ENCODE measurements at regions not wholly inside any gene's neighbourhood (a gene's known extent, or its start where the extent isn't known, plus 50 kb on each side); places are given as distances from the start of the nearest gene placed in this dataset.
A peak's percentile ranks its signal among the peaks of the same experiment; 100 is the strongest.

DNA sequence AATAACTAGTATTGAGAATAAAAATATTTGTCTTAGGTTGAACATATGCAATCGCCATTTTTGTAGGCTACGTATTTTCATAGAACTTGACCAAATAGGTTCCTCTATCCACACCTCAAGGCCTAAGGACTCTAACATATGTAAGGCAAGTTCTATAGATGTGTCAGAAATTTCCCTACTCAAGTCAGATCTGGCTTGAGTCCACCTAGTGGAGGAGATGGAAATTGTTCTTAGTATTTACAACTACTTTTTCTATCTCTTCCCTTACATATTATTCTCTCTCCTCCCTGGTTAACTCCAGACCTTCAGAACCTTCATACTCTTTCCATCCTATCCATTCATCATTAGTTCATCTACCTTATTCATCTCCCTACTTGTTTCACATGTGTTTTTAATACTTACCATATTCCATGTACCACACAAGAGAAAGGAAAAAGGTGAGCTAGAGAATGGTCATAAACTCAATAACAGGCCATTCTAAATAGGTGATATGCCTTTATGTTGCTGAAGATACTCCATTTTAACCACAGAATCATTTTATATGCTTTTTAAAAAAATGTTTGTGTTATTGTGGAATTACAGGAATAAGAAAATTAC lies 174.5 kb upstream of the HDAC9 start:
- DNase-seq = peak; percentile 2 to 39

GRCh38 chr7:18330548-18330947 lies 165.0 kb upstream of the HDAC9 start:
- DNase-seq = no peak

DNA sequence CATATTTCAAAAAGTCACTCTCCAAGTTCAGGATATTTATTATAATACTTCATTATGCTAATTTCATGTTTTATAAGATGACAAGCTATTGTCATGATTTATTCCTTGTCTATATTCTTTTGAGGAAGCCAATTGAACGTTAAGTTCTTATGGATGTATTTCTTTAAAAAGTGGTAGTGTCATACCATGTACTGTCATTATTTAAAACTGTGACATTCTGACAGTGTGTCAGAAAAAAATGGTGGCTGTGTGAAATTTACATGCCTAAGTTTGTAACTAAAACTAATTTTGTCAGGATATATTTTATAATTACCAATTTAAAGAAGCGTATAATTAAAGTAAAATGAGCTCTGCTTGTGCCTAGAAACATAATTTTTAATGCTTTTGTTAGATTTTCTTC lies 158.9 kb upstream of the HDAC9 start:
- DNase-seq = no peak

- DNase-seq = no peak
Measured at GRCh38 chr7:18337048-18337809, 158.3 kb upstream of the HDAC9 start.

- no peak for DNase-seq
Measured at GRCh38 chr7:18338910-18339523, 156.5 kb upstream of the HDAC9 start.

- no peak for DNase-seq
Measured at GRCh38 chr7:18341756-18342155, 153.8 kb upstream of the HDAC9 start.

DNA sequence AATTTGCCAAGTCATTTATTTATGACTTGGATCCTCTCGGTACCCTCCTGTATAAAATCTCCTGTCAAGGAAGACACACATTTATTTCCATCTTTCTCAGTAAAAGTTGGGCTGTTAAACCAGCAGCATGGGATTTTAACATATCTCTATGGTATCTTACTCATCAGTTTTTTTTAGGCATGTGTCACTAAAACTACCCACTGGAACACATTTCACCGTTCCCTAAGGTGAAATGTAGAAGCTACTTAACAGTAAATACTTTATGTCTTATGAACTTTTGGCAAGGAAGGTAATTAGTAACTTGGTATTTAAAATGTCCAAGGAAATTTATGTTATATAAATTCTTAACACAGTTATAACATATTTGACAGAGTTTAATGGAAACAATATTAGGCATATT lies 152.5 kb upstream of the HDAC9 start:
- DNase-seq = no peak

- DNase-seq = no peak
Measured at GRCh38 chr7:18344536-18344935, 151.0 kb upstream of the HDAC9 start.

- peak; percentile 35 to 45 for DNase-seq
Measured at GRCh38 chr7:18345641-18346234, 149.8 kb upstream of the HDAC9 start.

DNA sequence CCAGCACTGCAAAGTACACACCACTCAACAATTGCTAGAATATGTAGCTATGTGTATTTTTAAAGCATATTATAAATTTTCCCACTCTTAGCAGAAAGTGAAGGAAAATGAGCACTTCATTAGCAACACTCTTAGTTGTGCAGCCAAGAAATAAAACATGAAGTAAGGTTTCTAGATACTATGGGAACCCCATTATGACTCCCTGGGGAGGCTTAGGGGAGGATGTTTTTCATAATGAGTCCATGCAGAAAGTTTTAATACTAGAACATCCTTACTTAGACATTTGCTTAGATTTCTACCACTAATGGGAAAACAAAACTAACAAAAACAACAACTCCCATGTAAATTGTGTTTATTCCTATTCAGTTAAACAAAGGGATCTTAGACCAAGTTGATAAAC lies 148.4 kb upstream of the HDAC9 start:
- DNase-seq = no peak

DNA sequence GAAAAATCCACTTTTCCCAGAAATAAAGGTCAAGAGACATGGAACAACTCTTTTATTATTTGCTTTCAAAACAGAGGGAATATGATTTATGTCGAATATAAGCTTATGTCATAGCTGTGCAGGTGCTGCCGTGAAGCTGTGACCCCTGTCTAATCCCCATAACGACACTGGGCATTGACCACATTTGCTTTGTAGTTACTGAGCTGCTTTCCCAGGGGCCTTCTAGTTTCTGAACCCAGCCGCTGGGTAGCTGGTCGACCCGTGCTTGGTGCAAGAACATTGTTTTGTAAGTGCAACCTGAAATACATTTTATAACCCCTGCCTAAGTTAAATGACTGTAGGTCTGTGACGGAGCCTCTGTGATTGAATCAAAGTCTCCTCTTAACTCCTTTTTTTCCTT lies 144.9 kb upstream of the HDAC9 start:
- DNase-seq = no peak

DNA sequence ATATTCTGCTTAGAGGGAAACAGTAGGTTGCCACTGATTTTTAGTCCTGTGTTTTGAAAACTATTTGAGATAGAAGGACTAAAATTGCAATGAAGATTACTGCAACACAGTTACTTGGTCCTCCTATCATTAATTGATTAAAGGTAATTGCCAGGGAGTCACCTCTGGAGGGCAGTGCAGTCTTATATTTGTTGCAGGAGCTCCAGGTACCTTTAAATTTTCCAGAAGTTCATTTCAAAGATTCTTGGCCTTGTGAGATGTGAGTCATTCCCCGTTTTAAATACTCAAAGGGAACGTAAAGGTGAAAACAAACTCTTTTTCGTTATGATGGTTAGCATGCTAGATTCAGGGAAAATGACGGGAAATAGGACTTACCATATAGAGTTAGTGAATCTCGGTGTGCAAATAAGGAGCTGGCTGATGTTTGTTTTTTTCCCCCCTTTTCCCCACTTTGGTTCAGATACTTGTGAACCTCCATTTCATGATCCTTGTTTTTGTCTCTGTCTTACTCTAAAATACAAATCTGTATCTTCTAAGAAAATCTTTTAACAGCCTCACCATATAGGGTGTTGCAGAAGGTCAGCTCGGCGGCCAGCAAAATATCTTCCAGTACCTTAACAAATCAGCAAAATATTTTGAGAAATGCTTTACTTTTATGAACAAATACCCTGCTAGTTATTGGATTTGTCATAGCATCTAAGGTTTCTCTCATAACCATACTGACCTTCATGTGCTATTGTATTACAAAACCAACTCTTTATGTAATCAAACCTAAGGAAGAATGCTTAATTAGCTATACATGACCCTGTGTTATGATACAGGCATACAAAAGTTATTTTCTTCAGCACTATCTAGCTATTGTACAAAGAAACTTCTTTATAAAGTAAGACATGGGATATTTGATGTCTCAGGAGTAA lies 143.0 kb upstream of the HDAC9 start:
- peak; percentile 8 to 30 for DNase-seq

DNA sequence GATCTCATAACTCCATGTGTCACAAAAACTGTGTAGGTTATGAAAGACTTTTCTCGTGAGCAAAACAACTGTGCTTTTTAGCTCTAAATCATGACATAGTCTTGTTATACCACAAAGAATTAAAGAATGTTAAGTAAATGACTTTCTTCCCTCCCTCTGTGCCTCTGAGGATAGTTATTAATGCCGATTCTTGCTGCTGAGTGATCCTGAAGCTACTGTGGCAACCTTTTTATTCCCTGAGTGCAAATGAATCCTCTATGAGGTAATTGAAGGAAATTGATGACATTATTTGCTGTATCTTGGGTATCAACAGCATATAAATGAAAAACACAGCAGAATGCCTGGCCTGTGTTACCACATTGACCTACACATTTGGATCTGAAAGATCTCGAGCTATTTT lies 142.2 kb upstream of the HDAC9 start:
- no peak for DNase-seq

- DNase-seq = no peak
Measured at GRCh38 chr7:18354108-18355085, 141.2 kb upstream of the HDAC9 start.

GRCh38 chr7:18356191-18356645 lies 139.3 kb upstream of the HDAC9 start:
- DNase-seq = peak in 1 of 2 donors; percentile 34

DNA sequence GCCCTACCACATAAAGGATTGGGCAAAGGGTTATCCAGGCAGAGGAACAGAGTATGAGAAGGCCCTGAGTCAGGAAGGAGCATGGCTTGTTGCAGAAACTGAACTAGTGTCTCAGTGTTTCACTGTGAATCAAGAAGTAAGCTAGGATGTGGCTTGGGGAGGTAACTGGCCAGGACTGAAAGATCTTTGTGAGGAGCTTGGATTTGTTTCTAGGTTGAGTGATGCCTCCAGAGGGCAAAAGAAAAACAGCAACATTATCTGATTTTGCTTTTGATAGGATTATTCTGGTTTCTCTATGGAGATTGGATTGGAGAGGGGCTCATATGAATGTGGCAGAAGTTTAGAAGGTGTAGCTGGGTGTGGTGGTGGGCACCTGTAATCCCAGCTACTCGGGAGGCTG lies 137.9 kb upstream of the HDAC9 start:
- no peak for DNase-seq

- DNase-seq = no peak
Measured at GRCh38 chr7:18361756-18362155, 133.8 kb upstream of the HDAC9 start.

DNA sequence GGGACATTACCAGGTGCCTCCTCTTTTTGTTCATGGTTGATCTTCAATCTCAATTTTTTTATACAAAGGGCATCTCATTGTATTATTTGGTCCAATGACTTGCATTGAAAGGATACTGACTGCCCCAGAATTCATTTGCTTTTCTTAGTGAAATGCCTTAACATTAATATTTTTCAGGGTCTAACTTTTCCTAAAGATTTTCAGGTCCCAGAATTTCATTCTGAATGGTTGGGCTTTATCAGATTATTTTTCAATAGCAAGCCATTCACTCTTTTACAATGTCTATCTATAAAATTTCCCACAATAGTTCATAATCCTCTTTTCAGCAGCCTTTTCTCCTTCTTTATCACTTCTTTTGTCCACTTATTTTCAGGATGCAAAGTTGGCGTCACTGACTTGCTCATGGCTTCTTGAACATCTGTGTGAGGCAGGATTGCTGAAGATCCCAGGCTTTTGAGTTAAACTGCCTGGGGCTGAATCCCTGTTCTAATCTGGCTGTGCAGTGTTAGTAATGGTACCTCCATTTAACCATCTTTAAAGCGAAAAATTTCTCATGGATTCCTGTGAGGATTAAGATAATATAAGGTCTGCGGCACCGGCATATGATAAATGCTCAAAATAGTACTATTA lies 131.7 kb upstream of the HDAC9 start:
- DNase-seq = no peak

GRCh38 chr7:18364396-18364795 lies 131.2 kb upstream of the HDAC9 start:
- no peak for DNase-seq

- DNase-seq = no peak
Measured at GRCh38 chr7:18366394-18366793, 129.2 kb upstream of the HDAC9 start.

- no peak for DNase-seq
Measured at GRCh38 chr7:18369011-18369410, 126.5 kb upstream of the HDAC9 start.
